Prostate gland (tissue), 2 donors: ENCODE measurements at regions not wholly inside any gene's neighbourhood (a gene's known extent, or its start where the extent isn't known, plus 50 kb on each side); places are given as distances from the start of the nearest gene placed in this dataset.

Experiments used
- POLR2AphosphoS5 ChIP-seq: sonication (generic); formaldehyde crosslinking; IDR thresholded peaks from one replicate; pipeline ENCODE4 v1.6.1; 2017; ENCODE audit warnings: antibody characterized with exemption
- TF ChIP-seq, protein P1 (sequence below), 4 experiments: fragments of 200-600 bp in 2 of 4; fragments of 450-650 bp in 2 of 4; sonication (generic) in 2 of 4; IDR thresholded peaks; 1 replicate in 3 of 4; 2 replicates in 1 of 4; pipeline ENCODE4 v1.5.1; 2016 to 2019; ENCODE audit warnings: antibody characterized with exemption in 4 of 4, mild to moderate bottlenecking in 2 of 4, moderate library complexity in 2 of 4

DNA sequence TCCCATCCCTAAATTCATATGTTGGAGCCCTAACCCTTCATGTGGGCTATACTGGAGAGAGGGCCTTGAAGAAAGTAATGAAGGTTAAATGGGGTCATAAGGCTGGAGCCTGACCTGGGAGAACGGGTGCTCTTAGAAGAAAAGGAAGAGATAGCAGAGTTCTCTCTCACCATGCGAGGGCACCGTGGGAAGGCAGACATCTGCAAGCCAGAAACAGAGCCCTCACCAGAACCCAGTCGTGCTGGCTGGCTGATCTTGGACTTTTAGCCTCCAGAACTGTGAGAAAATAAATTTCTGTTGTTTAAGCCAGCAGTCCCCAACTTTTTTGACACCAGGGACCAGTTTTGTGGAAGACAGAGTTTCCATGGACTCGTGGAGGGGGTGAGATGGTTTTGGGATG lies 149.3 kb downstream of the ATP23 start:
- TF ChIP-seq, protein P1, sequence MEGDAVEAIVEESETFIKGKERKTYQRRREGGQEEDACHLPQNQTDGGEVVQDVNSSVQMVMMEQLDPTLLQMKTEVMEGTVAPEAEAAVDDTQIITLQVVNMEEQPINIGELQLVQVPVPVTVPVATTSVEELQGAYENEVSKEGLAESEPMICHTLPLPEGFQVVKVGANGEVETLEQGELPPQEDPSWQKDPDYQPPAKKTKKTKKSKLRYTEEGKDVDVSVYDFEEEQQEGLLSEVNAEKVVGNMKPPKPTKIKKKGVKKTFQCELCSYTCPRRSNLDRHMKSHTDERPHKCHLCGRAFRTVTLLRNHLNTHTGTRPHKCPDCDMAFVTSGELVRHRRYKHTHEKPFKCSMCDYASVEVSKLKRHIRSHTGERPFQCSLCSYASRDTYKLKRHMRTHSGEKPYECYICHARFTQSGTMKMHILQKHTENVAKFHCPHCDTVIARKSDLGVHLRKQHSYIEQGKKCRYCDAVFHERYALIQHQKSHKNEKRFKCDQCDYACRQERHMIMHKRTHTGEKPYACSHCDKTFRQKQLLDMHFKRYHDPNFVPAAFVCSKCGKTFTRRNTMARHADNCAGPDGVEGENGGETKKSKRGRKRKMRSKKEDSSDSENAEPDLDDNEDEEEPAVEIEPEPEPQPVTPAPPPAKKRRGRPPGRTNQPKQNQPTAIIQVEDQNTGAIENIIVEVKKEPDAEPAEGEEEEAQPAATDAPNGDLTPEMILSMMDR (IDR thresholded peaks at IDR 0.05), result no peak
- no peak for TF ChIP-seq POLR2AphosphoS5
